Activated T-cell treated with anti-CD3 and anti-CD28 coated beads, Interleukin-2, amount 50 U/mL, for 48 hours (primary cell): ENCODE measurements at regions not wholly inside any gene's neighbourhood (a gene's known extent, or its start where the extent isn't known, plus 50 kb on each side); places are given as distances from the start of the nearest gene placed in this dataset.
"Not testable (repeated sequence)": the region's sequence is repeated elsewhere in the genome, so short reads cannot be mapped to it uniquely, and the experiment has no call there.

ENCODE experiments used
- DNase-seq, 2 experiments: peaks; one replicate each; pipeline ENCODE4 v3.0.0-alpha.2; 2020

GRCh38 chr10:114708084-114708483 is 50.0 kb upstream of the ABLIM1 start:
- no peak for DNase-seq

GRCh38 chr10:114708717-114709335 is 50.8 kb upstream of the ABLIM1 start:
- DNase-seq, result no peak

GRCh38 chr10:114709984-114710383 is 51.9 kb upstream of the ABLIM1 start:
- no peak for DNase-seq

DNA sequence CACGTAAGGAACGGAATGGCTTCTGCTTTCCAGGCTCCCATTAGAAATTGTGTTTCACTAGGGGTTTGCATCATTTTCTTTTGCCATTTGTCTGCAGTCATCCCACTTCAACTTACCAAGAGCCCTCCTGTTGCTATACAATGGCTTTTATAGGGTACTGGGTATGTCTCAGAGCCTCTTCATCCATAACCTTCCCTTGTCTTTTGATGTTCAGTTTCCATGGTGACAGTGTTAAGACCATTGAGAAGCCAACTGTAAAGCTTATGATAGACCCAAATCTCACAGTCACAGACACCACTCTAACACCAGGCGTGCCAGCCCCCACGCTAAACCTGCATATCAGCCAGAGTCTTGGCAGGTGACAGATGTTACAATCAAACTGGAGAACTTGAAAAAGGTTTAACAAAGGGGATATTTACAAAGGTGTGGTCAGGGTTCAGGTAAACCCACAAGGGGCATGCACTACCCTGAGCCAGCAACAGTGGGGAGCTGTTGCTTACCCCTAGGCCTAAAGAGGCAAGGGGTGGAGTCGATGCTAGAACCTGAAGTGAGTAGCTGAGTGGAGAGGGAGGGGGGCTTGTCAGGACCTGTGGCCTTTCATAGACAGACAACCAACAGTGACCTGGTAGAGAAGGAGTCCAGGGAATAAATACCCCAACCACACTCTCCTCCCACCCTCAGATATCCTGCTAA is 53.2 kb upstream of the ABLIM1 start:
- no peak for DNase-seq

DNA sequence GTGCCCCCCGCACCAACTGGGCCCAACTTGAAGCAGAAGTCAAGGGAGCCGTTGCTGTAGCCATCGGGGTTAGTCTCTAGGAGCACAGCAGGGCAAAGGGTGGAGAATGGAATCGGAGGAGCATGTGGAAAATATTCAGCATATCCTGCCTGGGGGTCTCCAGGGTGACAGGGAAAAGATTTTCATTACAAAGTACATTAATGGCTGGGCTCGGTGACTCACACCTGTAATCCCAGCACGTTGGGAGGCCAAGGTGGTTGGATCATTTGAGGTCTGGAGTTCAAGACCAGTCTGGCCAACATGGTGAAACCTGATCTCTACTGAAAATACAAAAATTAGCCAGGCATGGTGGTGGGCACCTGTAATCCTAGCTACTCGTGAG is 53.8 kb upstream of the ABLIM1 start:
- no peak for DNase-seq

DNA sequence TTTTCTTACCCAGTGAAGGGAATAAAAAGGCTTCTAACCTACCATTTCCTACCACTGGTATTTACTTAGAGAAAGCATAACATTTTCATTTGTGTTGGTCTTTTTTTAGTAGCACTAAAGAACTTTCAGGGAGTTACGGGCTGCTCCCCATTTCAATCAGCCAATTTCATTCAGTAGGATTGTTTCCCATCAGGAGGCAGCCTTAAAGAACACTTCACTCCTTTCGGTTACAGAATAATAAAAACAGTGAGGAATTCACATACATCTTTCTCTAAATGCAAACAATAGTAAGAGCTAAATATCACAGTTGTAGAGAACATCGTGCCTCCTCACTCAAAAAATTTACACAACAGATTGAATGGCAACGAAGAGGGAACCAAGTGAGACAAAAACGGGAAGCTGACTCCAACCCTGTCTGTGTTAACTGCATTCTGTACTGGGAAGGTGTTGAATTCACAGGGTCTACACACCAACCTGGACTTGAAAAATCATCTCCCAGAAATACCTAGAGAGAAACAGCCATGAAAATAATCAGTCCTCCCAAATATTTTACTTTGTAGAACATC is 55.5 kb upstream of the ABLIM1 start:
- no peak for DNase-seq

DNA sequence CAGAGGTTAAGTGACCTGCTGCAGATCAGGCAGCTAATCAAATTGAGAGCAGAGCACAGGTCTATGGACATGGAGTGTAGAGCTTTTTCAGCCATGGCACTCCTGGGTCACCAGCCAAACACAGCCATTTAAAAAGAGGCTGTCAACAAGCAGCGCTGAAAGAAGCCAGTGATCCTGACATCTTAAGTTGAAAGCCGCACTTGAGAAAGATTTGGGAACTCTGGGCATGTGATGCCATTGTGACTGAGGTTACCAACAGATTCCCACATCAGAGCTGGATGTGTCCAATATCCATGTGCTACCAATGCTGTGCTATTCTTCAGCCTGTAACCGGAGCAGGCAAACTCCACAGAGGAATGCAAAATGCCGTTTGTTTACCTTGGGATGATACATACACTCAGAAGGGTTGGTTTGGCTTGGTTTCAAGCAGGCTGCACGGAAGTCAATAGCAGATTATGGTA is 56.2 kb upstream of the ABLIM1 start:
- DNase-seq, result no peak

DNA sequence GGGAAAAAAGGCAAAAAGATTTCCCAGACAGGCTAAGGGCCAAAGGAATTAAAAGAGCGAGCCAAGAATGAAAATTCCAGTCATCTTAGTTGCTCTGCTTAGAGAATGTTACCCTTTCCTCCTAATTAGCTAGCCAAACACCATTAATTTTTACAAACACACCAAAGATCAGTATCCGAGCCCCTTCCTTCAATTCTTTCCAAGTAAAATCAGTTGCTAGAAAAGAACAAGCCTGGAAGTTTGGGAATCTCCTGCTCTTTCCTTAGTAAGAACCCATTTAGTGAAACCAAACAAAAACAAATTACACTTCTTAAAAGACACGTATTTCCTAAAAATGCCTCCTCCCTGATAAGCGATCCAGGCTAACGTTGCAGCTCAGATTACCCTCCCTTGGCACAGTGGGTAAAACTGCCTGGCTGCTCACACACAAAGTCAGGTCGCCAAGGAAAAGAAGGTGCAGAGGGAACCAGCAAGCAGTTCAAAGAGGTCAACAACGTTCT is 57.1 kb upstream of the ABLIM1 start:
- DNase-seq, result no peak

DNA sequence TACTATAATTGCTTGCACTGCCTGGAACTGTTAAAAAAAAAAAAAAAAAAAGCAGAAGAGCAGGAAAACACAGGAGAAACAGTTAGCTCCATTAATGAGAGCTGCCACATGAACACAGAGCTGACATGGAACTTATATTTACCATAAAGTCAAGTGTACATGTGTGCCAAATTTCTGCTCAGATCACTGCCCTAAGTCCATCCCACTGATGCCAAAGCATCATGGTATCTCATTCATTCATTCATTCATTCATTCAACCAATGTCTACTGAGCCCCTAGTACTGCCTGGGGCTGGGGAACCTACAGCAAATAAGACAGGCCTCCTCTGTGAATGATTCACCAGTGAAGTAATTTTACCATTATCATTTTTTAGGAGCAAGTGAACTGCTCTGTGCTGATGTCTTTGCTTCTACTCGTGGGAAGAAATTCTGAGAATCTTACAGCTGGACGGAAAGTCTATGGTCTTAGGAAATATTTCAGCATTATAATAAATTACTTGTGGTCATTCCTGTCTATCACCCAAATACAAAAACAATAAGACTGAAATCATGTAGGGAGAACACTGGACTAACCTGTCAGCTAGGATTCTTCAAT is 58.8 kb upstream of the ABLIM1 start:
- DNase-seq, result no peak

- DNase-seq, result not testable (repeated sequence)
Observed at GRCh38 chr10:114717881-114718280, 59.8 kb upstream of the ABLIM1 start.

- no peak for DNase-seq
Observed at GRCh38 chr10:114718374-114718773, 60.3 kb upstream of the ABLIM1 start.

GRCh38 chr10:114719311-114719710 is 61.2 kb upstream of the ABLIM1 start:
- no peak for DNase-seq

DNA sequence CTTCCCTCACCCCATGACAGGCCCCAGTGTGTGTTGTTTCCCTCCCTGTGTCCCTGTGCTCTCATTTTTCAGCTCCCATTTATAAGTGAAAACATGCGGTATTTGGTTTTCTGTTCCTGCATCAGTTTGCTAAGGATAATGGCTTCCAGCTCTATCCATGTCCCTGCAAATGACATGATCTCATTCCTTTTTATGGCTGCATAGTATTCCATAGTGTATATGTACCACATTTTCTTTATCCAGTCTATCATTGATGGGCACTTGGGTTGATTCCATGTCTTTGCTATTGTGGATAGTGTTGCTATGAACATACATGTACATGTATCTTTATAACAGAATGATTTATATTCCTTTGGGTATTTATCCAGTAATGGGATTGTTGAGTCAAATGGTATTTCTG is 61.9 kb upstream of the ABLIM1 start:
- not testable (repeated sequence) for DNase-seq

DNA sequence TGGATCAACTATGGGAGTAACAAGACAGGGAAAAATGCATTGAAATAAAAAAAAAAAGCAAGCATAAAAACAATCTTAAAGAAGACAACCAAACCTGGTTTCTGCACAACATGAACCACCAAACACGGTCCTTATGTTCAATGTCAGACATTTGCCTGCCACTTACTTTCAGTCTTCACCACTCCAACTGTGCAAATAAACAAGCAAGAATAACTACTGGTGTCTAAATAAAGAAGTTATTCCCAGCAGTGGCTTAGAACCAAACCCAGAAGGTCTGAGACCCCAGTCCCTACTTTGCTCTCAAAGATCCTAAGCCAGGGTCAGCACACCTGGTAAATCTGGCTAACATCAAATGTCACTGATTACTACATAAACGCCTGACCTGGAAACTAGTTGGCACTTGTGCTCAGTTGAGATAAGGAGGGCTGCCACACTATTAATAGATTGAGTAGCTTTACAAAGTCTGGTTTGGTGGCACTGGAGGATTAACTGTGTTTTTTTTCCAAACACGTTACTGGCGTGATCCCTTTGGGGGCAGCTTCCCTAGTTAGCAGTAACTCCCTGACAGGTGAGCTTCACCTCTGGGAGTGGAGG is 62.7 kb upstream of the ABLIM1 start:
- DNase-seq, result no peak

DNA sequence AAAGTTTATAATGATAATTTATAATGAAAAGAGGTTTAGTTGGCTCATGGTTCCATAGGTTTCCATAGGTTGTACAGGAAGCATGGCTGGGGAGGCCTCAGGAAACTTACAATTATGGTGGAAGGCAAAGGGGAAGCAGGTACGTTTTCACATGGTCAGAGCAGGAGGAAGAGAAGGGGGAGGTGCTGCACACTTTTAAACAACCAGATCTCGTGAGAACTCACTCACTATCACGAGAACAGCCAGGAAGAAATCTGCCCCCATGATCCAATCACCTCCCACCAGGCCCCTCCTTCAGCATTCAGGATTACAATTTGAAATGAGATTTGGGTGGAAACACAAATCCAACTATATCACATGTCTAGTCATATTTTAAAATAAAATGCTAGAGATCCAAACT is 64.1 kb upstream of the ABLIM1 start:
- not testable (repeated sequence) for DNase-seq

DNA sequence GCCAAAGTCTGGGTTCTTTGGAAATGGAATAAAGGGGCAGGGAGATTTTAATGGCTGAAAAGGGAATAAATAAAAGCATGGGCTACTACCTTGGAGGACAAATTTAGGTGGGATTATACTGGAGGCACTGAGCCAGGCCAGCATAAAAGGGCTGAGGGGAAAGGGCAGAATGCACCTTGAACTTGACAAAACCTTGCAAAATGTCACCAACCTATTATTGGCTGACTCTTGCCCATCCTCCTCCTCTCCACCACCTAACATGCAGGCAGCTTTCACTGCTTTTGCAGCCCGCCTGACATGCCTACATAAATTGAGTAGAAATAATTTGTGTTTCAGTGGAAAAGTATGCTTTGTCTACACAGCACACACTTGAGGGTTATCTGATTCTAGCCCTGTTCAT is 65.3 kb upstream of the ABLIM1 start:
- no peak for DNase-seq

DNA sequence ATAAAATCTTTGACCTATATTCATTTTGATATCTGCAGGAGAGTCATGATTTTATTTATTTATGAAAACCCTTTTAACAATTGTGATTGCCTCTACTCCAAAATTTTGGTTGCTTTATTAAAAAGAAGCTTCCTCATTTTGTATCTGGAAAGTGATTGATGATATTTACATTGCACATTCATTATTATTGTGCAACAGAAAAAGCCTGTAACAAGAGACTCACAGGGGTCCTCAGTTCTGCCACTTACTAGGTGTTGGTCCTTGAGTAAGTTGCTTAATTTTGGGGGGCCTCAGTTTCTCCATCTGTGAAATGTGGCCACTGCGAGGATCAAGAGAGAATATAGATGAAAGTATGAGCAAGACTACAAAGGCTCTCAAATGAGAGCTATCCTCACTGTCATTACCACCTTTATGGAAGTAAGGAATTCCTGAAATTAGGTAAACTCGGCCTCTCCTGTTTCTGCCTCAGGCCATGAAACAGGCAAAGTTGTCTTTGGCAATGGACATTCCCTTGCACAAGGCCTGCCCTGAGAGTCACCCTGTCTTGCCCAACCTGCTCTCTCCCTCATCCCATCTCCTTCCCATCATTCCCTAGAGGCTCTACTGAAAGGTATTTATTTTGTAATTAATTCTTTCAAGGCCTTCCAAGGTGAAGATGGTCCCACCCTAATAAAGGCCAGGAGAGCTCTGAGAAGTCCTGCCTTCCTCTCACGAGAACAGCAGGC is 66.1 kb upstream of the ABLIM1 start:
- no peak for DNase-seq

DNA sequence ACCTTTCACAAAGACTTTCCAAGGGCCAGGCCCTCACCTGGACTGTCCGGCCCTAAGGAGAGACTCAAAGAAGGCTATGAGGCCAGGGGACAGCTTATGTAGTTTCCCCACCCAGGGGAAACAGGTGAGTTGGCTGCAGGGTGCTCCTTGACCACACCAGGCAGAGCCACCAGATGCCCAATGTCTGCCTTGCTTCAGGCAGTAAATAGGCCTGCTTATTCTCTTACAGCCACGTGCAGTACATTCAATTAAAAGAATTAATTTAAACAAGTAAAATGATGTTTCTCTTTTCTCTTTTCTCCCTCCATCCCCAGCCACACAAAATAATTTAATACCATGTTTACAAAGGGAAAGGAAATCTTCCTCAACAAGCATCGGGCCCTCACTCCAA is 66.6 kb upstream of the ABLIM1 start:
- no peak for DNase-seq

DNA sequence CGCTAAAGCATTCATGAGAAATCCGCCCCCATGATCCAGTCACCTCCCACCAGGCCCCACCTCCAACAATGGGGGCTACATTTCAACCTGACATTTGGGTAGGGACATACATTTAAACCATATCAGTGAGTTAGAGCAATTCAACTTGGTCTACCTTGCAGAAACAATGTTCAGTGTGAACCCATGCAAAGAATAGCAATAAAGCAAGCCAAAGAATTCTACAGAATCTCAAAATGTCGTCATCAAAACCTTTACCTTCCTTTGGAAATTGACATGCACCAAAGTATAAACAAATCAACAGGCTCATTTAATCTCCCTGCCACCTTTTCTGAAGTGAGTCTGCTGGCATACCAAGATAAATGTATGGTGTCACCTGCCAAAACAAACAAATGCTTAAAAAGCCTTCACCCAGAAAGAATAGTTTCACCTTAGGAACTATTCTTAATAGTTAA is 68.8 kb upstream of the ABLIM1 start:
- DNase-seq, result no peak

DNA sequence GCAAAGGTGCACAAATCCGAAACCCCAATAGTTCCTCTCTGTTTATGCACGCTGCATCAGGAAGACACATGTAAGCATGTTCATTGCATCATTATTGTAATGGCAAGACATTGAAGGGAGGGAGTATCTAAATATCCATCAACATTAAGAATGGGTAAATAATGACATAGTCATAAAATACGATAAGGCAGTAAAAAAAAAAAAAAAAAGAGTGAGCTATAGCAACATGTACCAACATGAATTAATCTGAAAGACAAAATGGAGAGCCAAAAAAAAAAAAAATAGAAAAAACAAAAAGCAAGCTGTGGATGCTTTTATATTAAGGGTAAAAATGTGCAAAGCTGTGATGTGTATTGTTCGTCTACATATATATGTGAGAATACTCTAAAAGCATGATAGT is 70.2 kb upstream of the ABLIM1 start:
- DNase-seq, result no peak

GRCh38 chr10:114729103-114729659 is 71.1 kb upstream of the ABLIM1 start:
- DNase-seq, result no peak

DNA sequence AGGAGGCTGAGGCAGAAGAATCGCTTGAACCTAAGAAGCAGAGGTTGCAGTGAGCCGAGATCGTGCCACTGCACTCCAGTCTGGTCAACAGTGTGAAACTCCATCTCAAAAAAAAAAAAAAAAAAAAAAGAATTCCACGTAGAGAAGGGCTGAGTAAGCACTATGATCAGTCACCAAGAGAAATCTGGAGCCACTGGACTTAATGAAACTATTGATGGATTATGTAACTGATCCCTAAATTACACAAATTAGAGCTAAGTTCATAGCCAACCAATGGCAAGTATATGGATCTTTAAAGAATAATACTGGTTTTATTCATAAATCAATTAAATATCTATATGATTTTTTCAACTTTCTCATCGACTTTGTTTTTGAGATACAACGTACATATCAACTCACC is 72.2 kb upstream of the ABLIM1 start:
- DNase-seq, result no peak
